GM18868 (cell line): ENCODE measurements at regions not wholly inside any gene's neighbourhood (a gene's known extent, or its start where the extent isn't known, plus 50 kb on each side); places are given as distances from the start of the nearest gene placed in this dataset.
"Not testable (repeated sequence)": the region's sequence is repeated elsewhere in the genome, so short reads cannot be mapped to it uniquely, and the experiment has no call there.

Source experiments
- ATAC-seq: cut with Tn5 transposase; IDR thresholded peaks from one replicate; pipeline ENCODE4 v1.9.1; 2021; ENCODE audit warnings: mild to moderate bottlenecking, moderate library complexity; ENCODE audit not compliant: unreplicated experiment

GRCh38 chr14:37974421-37974820 is 233.3 kb upstream of the SSTR1 start:
- ATAC-seq: no peak

GRCh38 chr14:37977481-37977880 is 230.2 kb upstream of the SSTR1 start:
- ATAC-seq: no peak

- ATAC-seq: no peak
Observed at GRCh38 chr14:37985826-37986470, 221.8 kb upstream of the SSTR1 start.

GRCh38 chr14:37988472-37988871 is 219.2 kb upstream of the SSTR1 start:
- no peak for ATAC-seq

- no peak for ATAC-seq
Observed at GRCh38 chr14:37991027-37991426, 216.7 kb upstream of the SSTR1 start.

GRCh38 chr14:37992499-37992898 is 215.2 kb upstream of the SSTR1 start:
- no peak for ATAC-seq

- no peak for ATAC-seq
Observed at GRCh38 chr14:37994846-37995372, 212.8 kb upstream of the SSTR1 start.

- no peak for ATAC-seq
Observed at GRCh38 chr14:37997017-37997416, 210.7 kb upstream of the SSTR1 start.

- ATAC-seq: no peak
Observed at GRCh38 chr14:38000340-38000739, 207.4 kb upstream of the SSTR1 start.

GRCh38 chr14:38001501-38001900 is 206.2 kb upstream of the SSTR1 start:
- ATAC-seq: no peak

- ATAC-seq: no peak
Observed at GRCh38 chr14:38003746-38004609, 203.7 kb upstream of the SSTR1 start.

- ATAC-seq: no peak
Observed at GRCh38 chr14:38004610-38004879, 203.2 kb upstream of the SSTR1 start.

- ATAC-seq: not testable (repeated sequence)
Observed at GRCh38 chr14:38011156-38011555, 196.5 kb upstream of the SSTR1 start.

GRCh38 chr14:38012056-38012455 is 195.6 kb upstream of the SSTR1 start:
- no peak for ATAC-seq

- ATAC-seq: peak; percentile 45
Observed at GRCh38 chr14:38016497-38016896, 191.2 kb upstream of the SSTR1 start.

GRCh38 chr14:38021861-38022260 is 185.8 kb upstream of the SSTR1 start:
- no peak for ATAC-seq

GRCh38 chr14:38022775-38023174 is 184.9 kb upstream of the SSTR1 start:
- ATAC-seq: no peak

GRCh38 chr14:38038171-38038570 is 169.5 kb upstream of the SSTR1 start:
- no peak for ATAC-seq

- ATAC-seq: no peak
Observed at GRCh38 chr14:38038986-38039385, 168.7 kb upstream of the SSTR1 start.

GRCh38 chr14:38039496-38039895 is 168.2 kb upstream of the SSTR1 start:
- ATAC-seq: no peak

GRCh38 chr14:38040411-38040810 is 167.3 kb upstream of the SSTR1 start:
- ATAC-seq: no peak

GRCh38 chr14:38042322-38042721 is 165.4 kb upstream of the SSTR1 start:
- no peak for ATAC-seq
